ENCODE measurements at regions not wholly inside any gene's neighbourhood (a gene's known extent, or its start where the extent isn't known, plus 50 kb on each side); places are given as distances from the start of the nearest gene placed in this dataset.

GRCh38 chr18:73545472-73545871 is 602.2 kb downstream of the FBXO15 start:
- no peak overlapping the region for H3K27ac Mint-ChIP-seq
- intact Hi-C loops (cut with micrococcal nuclease), result no loop called here
- Histone ChIP-seq H3K4me3 (ENCODE audit: low read length in 2 of 2) (no peak overlapping the region), H3K27me3 (ENCODE audit: insufficient read depth, low read length) (no peaks in the 10 kb centered on the region), H3K9me3 (ENCODE audit: control insufficient read depth in 1 of 2, low read length in 2 of 2) (no peaks in the 10 kb centered on the region), H3K27ac (ENCODE audit: low read depth, low read length) (no peak overlapping the region), H3K4me1 (ENCODE audit: insufficient read depth, low read length) (no peaks in the 10 kb centered on the region), H3K36me3 (ENCODE audit: insufficient read depth, low read length) (no peaks in the 10 kb centered on the region)
- CTCF ChIA-PET (ENCODE audit: partially characterized antibody), result no interaction called here
- H3K4me1 Mint-ChIP-seq, result no peaks in the 10 kb centered on the region
- H3K27me3 Mint-ChIP-seq, result no peaks in the 10 kb centered on the region
- no peak overlapping the region for H3K4me3 Mint-ChIP-seq
- no peak for DNase-seq
- POLR2A ChIA-PET (ENCODE audit: partially characterized antibody), result no interaction called here
- H3K36me3 Mint-ChIP-seq, result no peaks in the 10 kb centered on the region
- peaks cover 0 to 12% (median 5%) of the 10 kb centered on the region in 8 donors for H3K9me3 Mint-ChIP-seq

- no peaks in the 10 kb centered on the region for H3K27me3 ChIP-seq (ENCODE audit: insufficient read depth, low read length)
- intact Hi-C loops (cut with micrococcal nuclease), result no loop called here
- DNase-seq, result no peak
- no peaks in the 10 kb centered on the region for H3K9me3 ChIP-seq (ENCODE audit: control insufficient read depth in 1 of 2, low read length in 2 of 2)
- no peaks in the 10 kb centered on the region for H3K36me3 ChIP-seq (ENCODE audit: insufficient read depth, low read length)
- Mint-ChIP-seq H3K4me3 (no peak overlapping the region), H3K27me3 (no peaks in the 10 kb centered on the region), H3K36me3 (no peaks in the 10 kb centered on the region), H3K4me1 (no peaks in the 10 kb centered on the region), H3K27ac (no peak overlapping the region), H3K9me3 (peaks cover 0 to 12% (median 3%) of the 10 kb centered on the region in 8 donors)
- H3K4me3 ChIP-seq (ENCODE audit: low read length in 2 of 2), result no peak overlapping the region
- POLR2A ChIA-PET (ENCODE audit: partially characterized antibody), result no interaction called here
- CTCF ChIA-PET (ENCODE audit: partially characterized antibody), result no interaction called here
- no peak overlapping the region for H3K27ac ChIP-seq (ENCODE audit: low read depth, low read length)
- H3K4me1 ChIP-seq (ENCODE audit: insufficient read depth, low read length), result no peaks in the 10 kb centered on the region
Measured at GRCh38 chr18:73544617-73545016, 603.0 kb downstream of the FBXO15 start.

- Mint-ChIP-seq H3K9me3 (peaks cover 0 to 12% (median 3%) of the 10 kb centered on the region in 8 donors), H3K36me3 (no peaks in the 10 kb centered on the region), H3K4me3 (no peak overlapping the region), H3K27me3 (no peaks in the 10 kb centered on the region), H3K27ac (no peak overlapping the region), H3K4me1 (no peaks in the 10 kb centered on the region)
- Histone ChIP-seq H3K27me3 (ENCODE audit: insufficient read depth, low read length) (no peaks in the 10 kb centered on the region), H3K27ac (ENCODE audit: low read depth, low read length) (no peak overlapping the region), H3K9me3 (ENCODE audit: control insufficient read depth in 1 of 2, low read length in 2 of 2) (no peaks in the 10 kb centered on the region), H3K4me3 (ENCODE audit: low read length in 2 of 2) (no peak overlapping the region), H3K4me1 (ENCODE audit: insufficient read depth, low read length) (no peaks in the 10 kb centered on the region), H3K36me3 (ENCODE audit: insufficient read depth, low read length) (no peaks in the 10 kb centered on the region)
- DNase-seq, result no peak
- POLR2A ChIA-PET (ENCODE audit: partially characterized antibody), result no interaction called here
- CTCF ChIA-PET (ENCODE audit: partially characterized antibody), result no interaction called here
- intact Hi-C loops (cut with micrococcal nuclease), result no loop called here
Measured at GRCh38 chr18:73544032-73544431, 603.6 kb downstream of the FBXO15 start.

GRCh38 chr18:73535990-73536389 is 611.6 kb downstream of the FBXO15 start:
- Histone ChIP-seq H3K4me3 (ENCODE audit: low read length in 2 of 2) (no peak overlapping the region), H3K27ac (ENCODE audit: low read depth, low read length) (no peak overlapping the region), H3K4me1 (ENCODE audit: insufficient read depth, low read length) (no peaks in the 10 kb centered on the region), H3K27me3 (ENCODE audit: insufficient read depth, low read length) (no peaks in the 10 kb centered on the region), H3K36me3 (ENCODE audit: insufficient read depth, low read length) (no peaks in the 10 kb centered on the region), H3K9me3 (ENCODE audit: control insufficient read depth in 1 of 2, low read length in 2 of 2) (no peaks in the 10 kb centered on the region)
- Mint-ChIP-seq H3K4me1 (no peaks in the 10 kb centered on the region), H3K27me3 (no peaks in the 10 kb centered on the region), H3K27ac (no peak overlapping the region), H3K9me3 (peaks cover 0 to 11% (median 6%) of the 10 kb centered on the region in 8 donors), H3K36me3 (no peaks in the 10 kb centered on the region), H3K4me3 (no peak overlapping the region)
- ChIA-PET CTCF (ENCODE audit: partially characterized antibody) (no interaction called here), POLR2A (ENCODE audit: partially characterized antibody) (no interaction called here)
- DNase-seq, result no peak
- intact Hi-C loops (cut with micrococcal nuclease), result no loop called here

GRCh38 chr18:73535189-73535588 is 612.4 kb downstream of the FBXO15 start:
- CTCF ChIA-PET (ENCODE audit: partially characterized antibody), result no interaction called here
- H3K36me3 Mint-ChIP-seq, result no peaks in the 10 kb centered on the region
- no peak overlapping the region for H3K27ac ChIP-seq (ENCODE audit: low read depth, low read length)
- no peaks in the 10 kb centered on the region for H3K4me1 ChIP-seq (ENCODE audit: insufficient read depth, low read length)
- peaks cover 0 to 14% (median 6%) of the 10 kb centered on the region in 8 donors for H3K9me3 Mint-ChIP-seq
- no peaks in the 10 kb centered on the region for H3K36me3 ChIP-seq (ENCODE audit: insufficient read depth, low read length)
- H3K27me3 Mint-ChIP-seq, result no peaks in the 10 kb centered on the region
- no peak overlapping the region for H3K4me3 Mint-ChIP-seq
- intact Hi-C loops (cut with micrococcal nuclease), result no loop called here
- H3K9me3 ChIP-seq (ENCODE audit: control insufficient read depth in 1 of 2, low read length in 2 of 2), result no peaks in the 10 kb centered on the region
- H3K27ac Mint-ChIP-seq, result no peak overlapping the region
- H3K4me3 ChIP-seq (ENCODE audit: low read length in 2 of 2), result no peak overlapping the region
- no peaks in the 10 kb centered on the region for H3K4me1 Mint-ChIP-seq
- POLR2A ChIA-PET (ENCODE audit: partially characterized antibody), result no interaction called here
- no peaks in the 10 kb centered on the region for H3K27me3 ChIP-seq (ENCODE audit: insufficient read depth, low read length)
- no peak for DNase-seq

- intact Hi-C loops (cut with micrococcal nuclease), result no loop called here
- CTCF ChIA-PET (ENCODE audit: partially characterized antibody), result no interaction called here
- H3K9me3 ChIP-seq (ENCODE audit: control insufficient read depth in 1 of 2, low read length in 2 of 2), result no peaks in the 10 kb centered on the region
Measured at GRCh38 chr18:73531601-73532000, 616.0 kb downstream of the FBXO15 start.

GRCh38 chr18:73528066-73528465 is 619.6 kb downstream of the FBXO15 start:
- Mint-ChIP-seq H3K4me3 (no peak overlapping the region), H3K27me3 (no peaks in the 10 kb centered on the region), H3K9me3 (peaks cover 0 to 25% (median 5%) of the 10 kb centered on the region in 8 donors), H3K27ac (no peak overlapping the region), H3K4me1 (no peaks in the 10 kb centered on the region), H3K36me3 (no peaks in the 10 kb centered on the region)
- Histone ChIP-seq H3K27ac (ENCODE audit: low read depth, low read length) (no peak overlapping the region), H3K4me1 (ENCODE audit: insufficient read depth, low read length) (no peaks in the 10 kb centered on the region), H3K27me3 (ENCODE audit: insufficient read depth, low read length) (no peaks in the 10 kb centered on the region), H3K9me3 (ENCODE audit: control insufficient read depth in 1 of 2, low read length in 2 of 2) (no peaks in the 10 kb centered on the region), H3K36me3 (ENCODE audit: insufficient read depth, low read length) (no peaks in the 10 kb centered on the region), H3K4me3 (ENCODE audit: low read length in 2 of 2) (no peak overlapping the region)
- POLR2A ChIA-PET (ENCODE audit: partially characterized antibody), result no interaction called here
- intact Hi-C loops (cut with micrococcal nuclease), result no loop called here
- CTCF ChIA-PET (ENCODE audit: partially characterized antibody), result no interaction called here
- DNase-seq, result no peak

More at GRCh38 chr18:73531601-73532000, 616.0 kb downstream of the FBXO15 start:
- peaks cover 0 to 28% (median 7%) of the 10 kb centered on the region in 8 donors for H3K9me3 Mint-ChIP-seq
- no peak overlapping the region for H3K27ac Mint-ChIP-seq
- DNase-seq, result no peak
- Histone ChIP-seq H3K4me1 (ENCODE audit: insufficient read depth, low read length) (no peaks in the 10 kb centered on the region), H3K4me3 (ENCODE audit: low read length in 2 of 2) (no peak overlapping the region), H3K27me3 (ENCODE audit: insufficient read depth, low read length) (no peaks in the 10 kb centered on the region), H3K27ac (ENCODE audit: low read depth, low read length) (no peak overlapping the region), H3K36me3 (ENCODE audit: insufficient read depth, low read length) (no peaks in the 10 kb centered on the region)
- H3K4me3 Mint-ChIP-seq, result no peak overlapping the region
- H3K4me1 Mint-ChIP-seq, result no peaks in the 10 kb centered on the region
- no peaks in the 10 kb centered on the region for H3K27me3 Mint-ChIP-seq
- POLR2A ChIA-PET (ENCODE audit: partially characterized antibody), result no interaction called here
- no peaks in the 10 kb centered on the region for H3K36me3 Mint-ChIP-seq

- intact Hi-C loops (cut with micrococcal nuclease), result no loop called here
- H3K4me3 Mint-ChIP-seq, result no peak overlapping the region
- no peaks in the 10 kb centered on the region for H3K9me3 ChIP-seq (ENCODE audit: control insufficient read depth in 1 of 2, low read length in 2 of 2)
- no peak overlapping the region for H3K27ac ChIP-seq (ENCODE audit: low read depth, low read length)
- no peaks in the 10 kb centered on the region for H3K4me1 Mint-ChIP-seq
- H3K9me3 Mint-ChIP-seq, result peaks cover 0 to 12% (median 6%) of the 10 kb centered on the region in 8 donors
- H3K36me3 ChIP-seq (ENCODE audit: insufficient read depth, low read length), result no peaks in the 10 kb centered on the region
- H3K27me3 ChIP-seq (ENCODE audit: insufficient read depth, low read length), result no peaks in the 10 kb centered on the region
- POLR2A ChIA-PET (ENCODE audit: partially characterized antibody), result no interaction called here
- H3K27ac Mint-ChIP-seq, result no peak overlapping the region
- CTCF ChIA-PET (ENCODE audit: partially characterized antibody), result no interaction called here
- no peaks in the 10 kb centered on the region for H3K36me3 Mint-ChIP-seq
- H3K4me1 ChIP-seq (ENCODE audit: insufficient read depth, low read length), result no peaks in the 10 kb centered on the region
- H3K4me3 ChIP-seq (ENCODE audit: low read length in 2 of 2), result no peak overlapping the region
- DNase-seq, result no peak
- H3K27me3 Mint-ChIP-seq, result no peaks in the 10 kb centered on the region
Measured at GRCh38 chr18:73520229-73520628, 627.4 kb downstream of the FBXO15 start.

All from CD4-positive, alpha-beta memory T cell (primary cell).